H9 (cell line): ENCODE measurements at regions not wholly inside any gene's neighbourhood (a gene's known extent, or its start where the extent isn't known, plus 50 kb on each side); places are given as distances from the start of the nearest gene placed in this dataset.

Experiments used
- DNase-seq: peaks from one replicate; pipeline ENCODE4 v3.0.0-alpha.2; 2017
- H2AFZ ChIP-seq: one replicate; pipeline ENCODE4 v1.6.1; 2013; ENCODE audit warnings: mild to moderate bottlenecking, low read length, control low read depth, moderate library complexity
- H2AK5ac ChIP-seq: 2 replicates; pipeline ENCODE4 v1.6.1; 2013; ENCODE audit warnings: low read length, control low read depth, mixed read lengths; ENCODE audit not compliant: insufficient read length
- H2BK120ac ChIP-seq: one replicate; pipeline ENCODE4 v1.6.1; 2013; ENCODE audit warnings: low read depth, mild to moderate bottlenecking, low read length, control low read depth, inconsistent platforms; ENCODE audit not compliant: poor library complexity, severe bottlenecking
- H2BK12ac ChIP-seq: 2 replicates; pipeline ENCODE4 v1.6.1; 2013; ENCODE audit warnings: low read length, control low read depth, mixed read lengths, low read depth; ENCODE audit not compliant: insufficient read length
- H2BK15ac ChIP-seq: 2 replicates; pipeline ENCODE4 v1.6.1; 2013; ENCODE audit warnings: low read depth, low read length, control low read depth
- H2BK20ac ChIP-seq: one replicate; pipeline ENCODE4 v1.6.1; 2013; ENCODE audit warnings: low read depth, mild to moderate bottlenecking, low read length, control low read depth, inconsistent platforms; ENCODE audit not compliant: poor library complexity, severe bottlenecking
- H2BK5ac ChIP-seq: 2 replicates; pipeline ENCODE4 v1.6.1; 2013; ENCODE audit warnings: low read length, control low read depth, mixed read lengths; ENCODE audit not compliant: insufficient read length
- H3K14ac ChIP-seq: 2 replicates; pipeline ENCODE4 v1.6.1; 2013; ENCODE audit warnings: low read length, control low read depth; ENCODE audit not compliant: insufficient read depth
- H3K18ac ChIP-seq: 2 replicates; pipeline ENCODE4 v1.6.1; 2013; ENCODE audit warnings: low read depth, mild to moderate bottlenecking, mixed read lengths, low read length, control low read depth; ENCODE audit not compliant: insufficient read length
- H3K23ac ChIP-seq: 2 replicates; pipeline ENCODE4 v1.6.1; 2013; ENCODE audit warnings: low read length, control low read depth, mixed read lengths, low read depth; ENCODE audit not compliant: insufficient read length
- H3K23me2 ChIP-seq: 2 replicates; pipeline ENCODE4 v1.6.1; 2013; ENCODE audit warnings: low read depth, mild to moderate bottlenecking, mixed read lengths, low read length, control low read depth; ENCODE audit not compliant: insufficient read length, poor library complexity, severe bottlenecking
- H3K27ac ChIP-seq: 2 replicates; pipeline ENCODE4 v1.5.1; 2013; ENCODE audit warnings: low read length, control low read depth, mixed read lengths, low read depth; ENCODE audit not compliant: insufficient read length
- H3K27me3 ChIP-seq: 2 replicates; pipeline ENCODE4 v1.6.1; 2013; ENCODE audit warnings: low read length, control low read depth, inconsistent platforms; ENCODE audit not compliant: insufficient read depth
- H3K4ac ChIP-seq: 2 replicates; pipeline ENCODE4 v1.6.1; 2013; ENCODE audit warnings: low read depth, mild to moderate bottlenecking, control low read depth, inconsistent platforms, low read length, moderate library complexity
- H3K4me1 ChIP-seq: 2 replicates; pipeline ENCODE4 v1.6.1; 2013; ENCODE audit warnings: low read length, control low read depth, inconsistent platforms; ENCODE audit not compliant: insufficient read depth
- H3K4me2 ChIP-seq: 2 replicates; pipeline ENCODE4 v1.6.1; 2013; ENCODE audit warnings: low read length, control low read depth, mixed read lengths; ENCODE audit not compliant: insufficient read length, insufficient read depth
- H3K56ac ChIP-seq: 2 replicates; pipeline ENCODE4 v1.6.1; 2013; ENCODE audit warnings: low read depth, mild to moderate bottlenecking, mixed read lengths, low read length, control low read depth; ENCODE audit not compliant: insufficient read length
- H3K79me1 ChIP-seq: 2 replicates; pipeline ENCODE4 v1.6.1; 2013; ENCODE audit warnings: low read depth, mild to moderate bottlenecking, moderate library complexity, low read length, control low read depth, inconsistent platforms; ENCODE audit not compliant: insufficient read depth, poor library complexity, severe bottlenecking
- H3K79me2 ChIP-seq: 2 replicates; pipeline ENCODE4 v1.6.1; 2013; ENCODE audit warnings: low read length, control low read depth, inconsistent platforms; ENCODE audit not compliant: insufficient read depth
- H3K9ac ChIP-seq: 2 replicates; pipeline ENCODE4 v1.6.1; 2013; ENCODE audit warnings: low read length, control low read depth, mixed read lengths; ENCODE audit not compliant: insufficient read length; ENCODE audit errors: extremely low read depth
- H3K9me3 ChIP-seq: one replicate; pipeline ENCODE4 v1.6.1; 2013; ENCODE audit warnings: low read depth, low read length, inconsistent platforms; ENCODE audit not compliant: control insufficient read depth
- H3T11ph ChIP-seq: one replicate; pipeline ENCODE4 v1.6.1; 2013; ENCODE audit warnings: mild to moderate bottlenecking, low read length, control low read depth, inconsistent platforms
- H4K20me1 ChIP-seq: one replicate; pipeline ENCODE4 v1.6.1; 2013; ENCODE audit not compliant: control insufficient read depth, insufficient read length, insufficient read depth
- H4K5ac ChIP-seq: 2 replicates; pipeline ENCODE4 v1.6.1; 2013; ENCODE audit warnings: low read depth, mild to moderate bottlenecking, mixed read lengths, low read length, control low read depth; ENCODE audit not compliant: insufficient read length
- H4K8ac ChIP-seq: replicated peaks from 2 replicates; pipeline ENCODE4 v1.6.1; 2013; ENCODE audit warnings: low read length, control low read depth, mixed read lengths, low read depth; ENCODE audit not compliant: insufficient read length
- H4K91ac ChIP-seq: 2 replicates; pipeline ENCODE4 v1.6.1; 2013; ENCODE audit warnings: low read depth, mild to moderate bottlenecking, moderate library complexity, mixed read lengths, low read length, control low read depth; ENCODE audit not compliant: insufficient read length
- H3K27ac Mint-ChIP-seq, 3 experiments: 2 replicates in 2 of 3; 3 replicates in 1 of 3; pipeline ENCODE4 v1.8.0; 2020 to 2021; ENCODE audit warnings: mixed read lengths in 3 of 3, mild to moderate bottlenecking in 1 of 3, moderate library complexity in 1 of 3
- H3K27me3 Mint-ChIP-seq: 2 replicates; pipeline ENCODE4 v1.8.0; 2021; ENCODE audit warnings: low read depth, mild to moderate bottlenecking, moderate library complexity, mixed read lengths
- H3K36me3 Mint-ChIP-seq, 3 experiments: 2 replicates in 2 of 3; 3 replicates in 1 of 3; pipeline ENCODE4 v1.8.0; 2020 to 2021; ENCODE audit warnings: low read depth in 3 of 3, mixed read lengths in 3 of 3; ENCODE audit not compliant: insufficient read depth in 1 of 3
- H3K4me1 Mint-ChIP-seq, 2 experiments: 2 replicates each; pipeline ENCODE4 v1.8.0; 2020; ENCODE audit warnings: mixed read lengths in 2 of 2
- H3K4me3 Mint-ChIP-seq, 2 experiments: 2 replicates in 1 of 2; 3 replicates in 1 of 2; pipeline ENCODE4 v1.8.0; 2020 to 2021; ENCODE audit warnings: mild to moderate bottlenecking in 2 of 2, mixed read lengths in 2 of 2, moderate library complexity in 1 of 2
- H3K9me3 Mint-ChIP-seq, 2 experiments: 2 replicates in 1 of 2; 3 replicates in 1 of 2; pipeline ENCODE4 v1.8.0; 2020; ENCODE audit warnings: mild to moderate bottlenecking in 2 of 2, mixed read lengths in 2 of 2, moderate library complexity in 1 of 2
- WGBS: extraction: QIAGEN DNeasy Blood & Tissue Kit; methylation state at CpG from one replicate; pipeline ENCODE4 v1.1.7; 2013; ENCODE audit warnings: missing lambda C conversion rate, low lambda C conversion rate, mixed read lengths; ENCODE audit not compliant: insufficient read length; ENCODE audit errors: extremely low coverage; 5-methylcytosine and 5-hydroxymethylcytosine counted together
- TF ChIP-seq, protein P1 (sequence below): fragments of 200-600 bp; sonication (generic); conservative IDR thresholded peaks from 3 replicates; pipeline ENCODE4 v1.8.0; 2021; ENCODE audit warnings: antibody characterized with exemption, mild to moderate bottlenecking

DNA sequence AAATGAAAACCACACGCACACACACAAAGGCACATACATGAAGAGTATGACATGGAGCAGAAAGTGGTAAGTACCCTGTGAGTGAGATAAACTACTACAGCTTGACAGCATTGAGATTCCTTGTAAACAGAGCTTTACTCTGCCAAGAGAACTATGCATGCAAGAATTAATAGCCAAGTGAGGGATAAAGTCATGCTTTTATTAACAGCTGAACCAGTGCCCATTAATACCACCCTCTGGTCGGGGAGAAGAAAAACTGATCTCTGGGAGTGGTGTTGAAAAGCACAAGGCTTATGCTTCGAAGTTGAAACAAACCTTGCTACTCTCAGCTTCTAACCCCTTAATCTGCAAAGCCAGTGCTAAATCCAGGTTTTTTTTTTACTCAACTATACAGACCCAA, 95.9 kb upstream of the C1QTNF7 start:
- no peaks in the 10 kb centered on the region for H4K20me1 ChIP-seq
- peaks cover 7% of the 10 kb centered on the region in 2 experiments; a peak in 2 of 4 replicates for H3K4me1 Mint-ChIP-seq
- TF ChIP-seq, protein P1, sequence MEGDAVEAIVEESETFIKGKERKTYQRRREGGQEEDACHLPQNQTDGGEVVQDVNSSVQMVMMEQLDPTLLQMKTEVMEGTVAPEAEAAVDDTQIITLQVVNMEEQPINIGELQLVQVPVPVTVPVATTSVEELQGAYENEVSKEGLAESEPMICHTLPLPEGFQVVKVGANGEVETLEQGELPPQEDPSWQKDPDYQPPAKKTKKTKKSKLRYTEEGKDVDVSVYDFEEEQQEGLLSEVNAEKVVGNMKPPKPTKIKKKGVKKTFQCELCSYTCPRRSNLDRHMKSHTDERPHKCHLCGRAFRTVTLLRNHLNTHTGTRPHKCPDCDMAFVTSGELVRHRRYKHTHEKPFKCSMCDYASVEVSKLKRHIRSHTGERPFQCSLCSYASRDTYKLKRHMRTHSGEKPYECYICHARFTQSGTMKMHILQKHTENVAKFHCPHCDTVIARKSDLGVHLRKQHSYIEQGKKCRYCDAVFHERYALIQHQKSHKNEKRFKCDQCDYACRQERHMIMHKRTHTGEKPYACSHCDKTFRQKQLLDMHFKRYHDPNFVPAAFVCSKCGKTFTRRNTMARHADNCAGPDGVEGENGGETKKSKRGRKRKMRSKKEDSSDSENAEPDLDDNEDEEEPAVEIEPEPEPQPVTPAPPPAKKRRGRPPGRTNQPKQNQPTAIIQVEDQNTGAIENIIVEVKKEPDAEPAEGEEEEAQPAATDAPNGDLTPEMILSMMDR: no peak

More for the DNA sequence above, 95.9 kb upstream of the C1QTNF7 start:
- no peak overlapping the region for H3K27ac Mint-ChIP-seq
- Histone ChIP-seq H2BK12ac (no peak overlapping the region), H3K4me2 (no peak overlapping the region), H2BK5ac (no peak overlapping the region), H4K5ac (no peak overlapping the region), H3K4me1 (0 out of 2 replicates have a peak, but pooled peaks cover 2% of the 10 kb centered on the region), H3K79me2 (no peaks in the 10 kb centered on the region), H3T11ph (no peak overlapping the region), H3K14ac (no peak overlapping the region), H3K23ac (no peak overlapping the region), H2AK5ac (no peak overlapping the region), H3K56ac (no peak overlapping the region), H4K91ac (no peak overlapping the region), H2AFZ (no peak overlapping the region), H2BK120ac (no peak overlapping the region), H2BK20ac (no peak overlapping the region), H3K79me1 (no peaks in the 10 kb centered on the region), H3K27me3 (no peaks in the 10 kb centered on the region), H2BK15ac (no peak overlapping the region), H3K9ac (no peak overlapping the region), H3K23me2 (no peaks in the 10 kb centered on the region), H4K8ac (no peak overlapping the region), H3K4ac (no peak overlapping the region), H3K27ac (no peak overlapping the region), H3K9me3 (no peaks in the 10 kb centered on the region), H3K18ac (no peak overlapping the region)
- no peak for DNase-seq
- H3K27me3 Mint-ChIP-seq: peaks cover 2% of the 10 kb centered on the region; the same call in 1 of the 2 replicates
- H3K9me3 Mint-ChIP-seq: peaks cover 0 to under 1% of the 10 kb centered on the region in 2 experiments; a peak in 1 of 5 replicates
- WGBS: no CpG with 5 or more reads among the region's 3 CpGs
- no peak overlapping the region for H3K4me3 Mint-ChIP-seq
- H3K36me3 Mint-ChIP-seq: no peaks in the 10 kb centered on the region; a peak in 1 of 7 replicates
